Panc1 (cell line): ENCODE measurements at regions not wholly inside any gene's neighbourhood (a gene's known extent, or its start where the extent isn't known, plus 50 kb on each side); places are given as distances from the start of the nearest gene placed in this dataset.
"Not testable (repeated sequence)": the region's sequence is repeated elsewhere in the genome, so short reads cannot be mapped to it uniquely, and the experiment has no call there.

Source experiments
- ATAC-seq: fragments of 200-7000 bp; cut with Tn5 transposase; 2 replicates; pipeline ENCODE4 v1.9.1; 2020; ENCODE audit warnings: mild to moderate bottlenecking, moderate library complexity
- BruUV-seq: library from RNA; stranded (reverse); fragments of 400-500 nt; replicated peaks from 2 replicates; lab custom pipeline; 2021; lab: Mats Ljungman, UMichigan
- CTCF ChIA-PET: fragments of 300-600 bp; sonication (Branson Sonifier 250); formaldehyde crosslinking; loops from one replicate; lab custom pipeline; 2022; ENCODE audit warnings: antibody characterized with exemption; lab: Charles Lee
- POLR2A ChIA-PET: fragments of 300-600 bp; sonication (Branson Sonifier 250); formaldehyde crosslinking; loops from one replicate; lab custom pipeline; 2022; ENCODE audit warnings: antibody characterized with exemption; lab: Charles Lee
- DNase-seq: peaks from one replicate; pipeline ENCODE4 v3.0.0-alpha.2; 2010; ENCODE audit warnings: low read depth, low spot score
- H3K27ac ChIP-seq: 2 replicates; pipeline ENCODE4 v1.5.1; 2011; ENCODE audit warnings: mild to moderate bottlenecking, low read length, inconsistent platforms
- H3K27me3 ChIP-seq: fragments of 200-500 bp; sonication (Bioruptor generic); 2 replicates; pipeline ENCODE4 v1.6.0; 2014; ENCODE audit warnings: low read length, inconsistent platforms; ENCODE audit not compliant: control insufficient read depth, insufficient read depth
- H3K36me3 ChIP-seq: fragments of 200-500 bp; sonication (Bioruptor generic); 2 replicates; pipeline ENCODE4 v1.5.1; 2014; ENCODE audit warnings: inconsistent platforms, mild to moderate bottlenecking, low read length, moderate library complexity; ENCODE audit not compliant: control insufficient read depth, insufficient read depth
- H3K4me1 ChIP-seq: 2 replicates; pipeline ENCODE4 v1.5.1; 2011; ENCODE audit warnings: inconsistent platforms, mild to moderate bottlenecking, low read length, moderate library complexity; ENCODE audit not compliant: control insufficient read depth, insufficient read depth
- H3K4me3 ChIP-seq, 2 experiments: 2 replicates each; pipeline ENCODE4 v1.5.1; 2011 to 2012; ENCODE audit warnings: low read depth in 2 of 2, low read length in 2 of 2, mild to moderate bottlenecking in 2 of 2, inconsistent platforms in 1 of 2, moderate library complexity in 1 of 2
- H3K9me3 ChIP-seq: fragments of 200-500 bp; sonication (Bioruptor generic); 2 replicates; pipeline ENCODE4 v1.5.1; 2014; ENCODE audit warnings: low read depth, mild to moderate bottlenecking, inconsistent platforms, low read length, moderate library complexity; ENCODE audit not compliant: control insufficient read depth, insufficient read depth
- POLR2AphosphoS5 ChIP-seq: IDR thresholded peaks from 2 replicates; pipeline ENCODE4 v1.6.1; 2012; ENCODE audit warnings: mild to moderate bottlenecking, low read depth, low read length, moderate library complexity
- SIN3A ChIP-seq: IDR thresholded peaks from 2 replicates; pipeline ENCODE4 v1.6.1; 2012; ENCODE audit warnings: low read depth, mild to moderate bottlenecking, low read length, moderate library complexity, borderline replicate concordance; ENCODE audit not compliant: insufficient read depth
- TCF7L2 ChIP-seq: IDR thresholded peaks from 2 replicates; pipeline ENCODE4 v1.6.1; 2011; ENCODE audit warnings: mild to moderate bottlenecking, low read depth, low read length, inconsistent platforms
- in situ Hi-C: cut with HindIII; loops from 2 replicates; pipeline ENCODE4 v1.10.0; 2016; ENCODE audit warnings: low sequenced_read_pairs, low pct_unique_long_range_greater_than_20kb
- intact Hi-C: fragments of 100-400 bp; cut with micrococcal nuclease; formaldehyde crosslinking; loops from one replicate; pipeline ENCODE4 v1.10.0; 2022; ENCODE audit not compliant: unreplicated experiment
- TF ChIP-seq, protein P1 (sequence below): fragments of 450-650 bp; IDR thresholded peaks from 2 replicates; pipeline ENCODE4 v1.5.1; 2017; ENCODE audit warnings: mild to moderate bottlenecking
- TF ChIP-seq, protein P2 (sequence below), 2 experiments: IDR thresholded peaks; 2 replicates each; pipeline ENCODE4 v1.6.1; 2011 to 2012; ENCODE audit warnings: low read depth in 2 of 2, control low read depth in 1 of 2, low read length in 1 of 2, mild to moderate bottlenecking in 1 of 2, moderate library complexity in 1 of 2; ENCODE audit not compliant: insufficient read depth in 1 of 2

DNA sequence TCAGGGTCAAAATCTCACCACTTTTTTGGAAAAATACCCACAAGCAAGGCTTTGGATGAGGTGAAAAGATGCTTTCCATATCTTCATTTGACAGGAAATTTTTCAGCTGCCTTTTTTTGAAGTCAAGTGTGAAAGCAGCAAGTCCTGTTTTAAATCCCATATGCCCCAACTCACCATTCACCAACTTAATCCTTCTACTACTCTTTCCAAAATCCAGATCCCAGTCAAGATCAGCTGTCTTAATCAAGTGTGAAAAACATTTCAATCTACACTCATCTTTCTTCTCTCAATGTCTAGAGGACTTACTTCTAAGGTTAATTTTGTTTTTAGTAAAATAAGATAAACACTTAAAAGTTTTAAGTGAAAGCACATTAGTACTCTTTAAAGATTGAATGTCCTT, 128.4 kb upstream of the CEP126 start:
- in situ Hi-C loops (no loop called here), intact Hi-C loops (no loop called here)
- no peaks in the 10 kb centered on the region for H3K4me1 ChIP-seq
- H3K27ac ChIP-seq, result no peak overlapping the region
- POLR2A ChIA-PET, result no interaction called here
- CTCF ChIA-PET, result no interaction called here
- no peaks in the 10 kb centered on the region for H3K27me3 ChIP-seq
- H3K4me3 ChIP-seq, result no peak overlapping the region
- no peak for TF ChIP-seq POLR2AphosphoS5
- TF ChIP-seq TCF7L2, result no peak
- TF ChIP-seq, protein P1, sequence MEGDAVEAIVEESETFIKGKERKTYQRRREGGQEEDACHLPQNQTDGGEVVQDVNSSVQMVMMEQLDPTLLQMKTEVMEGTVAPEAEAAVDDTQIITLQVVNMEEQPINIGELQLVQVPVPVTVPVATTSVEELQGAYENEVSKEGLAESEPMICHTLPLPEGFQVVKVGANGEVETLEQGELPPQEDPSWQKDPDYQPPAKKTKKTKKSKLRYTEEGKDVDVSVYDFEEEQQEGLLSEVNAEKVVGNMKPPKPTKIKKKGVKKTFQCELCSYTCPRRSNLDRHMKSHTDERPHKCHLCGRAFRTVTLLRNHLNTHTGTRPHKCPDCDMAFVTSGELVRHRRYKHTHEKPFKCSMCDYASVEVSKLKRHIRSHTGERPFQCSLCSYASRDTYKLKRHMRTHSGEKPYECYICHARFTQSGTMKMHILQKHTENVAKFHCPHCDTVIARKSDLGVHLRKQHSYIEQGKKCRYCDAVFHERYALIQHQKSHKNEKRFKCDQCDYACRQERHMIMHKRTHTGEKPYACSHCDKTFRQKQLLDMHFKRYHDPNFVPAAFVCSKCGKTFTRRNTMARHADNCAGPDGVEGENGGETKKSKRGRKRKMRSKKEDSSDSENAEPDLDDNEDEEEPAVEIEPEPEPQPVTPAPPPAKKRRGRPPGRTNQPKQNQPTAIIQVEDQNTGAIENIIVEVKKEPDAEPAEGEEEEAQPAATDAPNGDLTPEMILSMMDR, result no peak
- TF ChIP-seq, protein P2, sequence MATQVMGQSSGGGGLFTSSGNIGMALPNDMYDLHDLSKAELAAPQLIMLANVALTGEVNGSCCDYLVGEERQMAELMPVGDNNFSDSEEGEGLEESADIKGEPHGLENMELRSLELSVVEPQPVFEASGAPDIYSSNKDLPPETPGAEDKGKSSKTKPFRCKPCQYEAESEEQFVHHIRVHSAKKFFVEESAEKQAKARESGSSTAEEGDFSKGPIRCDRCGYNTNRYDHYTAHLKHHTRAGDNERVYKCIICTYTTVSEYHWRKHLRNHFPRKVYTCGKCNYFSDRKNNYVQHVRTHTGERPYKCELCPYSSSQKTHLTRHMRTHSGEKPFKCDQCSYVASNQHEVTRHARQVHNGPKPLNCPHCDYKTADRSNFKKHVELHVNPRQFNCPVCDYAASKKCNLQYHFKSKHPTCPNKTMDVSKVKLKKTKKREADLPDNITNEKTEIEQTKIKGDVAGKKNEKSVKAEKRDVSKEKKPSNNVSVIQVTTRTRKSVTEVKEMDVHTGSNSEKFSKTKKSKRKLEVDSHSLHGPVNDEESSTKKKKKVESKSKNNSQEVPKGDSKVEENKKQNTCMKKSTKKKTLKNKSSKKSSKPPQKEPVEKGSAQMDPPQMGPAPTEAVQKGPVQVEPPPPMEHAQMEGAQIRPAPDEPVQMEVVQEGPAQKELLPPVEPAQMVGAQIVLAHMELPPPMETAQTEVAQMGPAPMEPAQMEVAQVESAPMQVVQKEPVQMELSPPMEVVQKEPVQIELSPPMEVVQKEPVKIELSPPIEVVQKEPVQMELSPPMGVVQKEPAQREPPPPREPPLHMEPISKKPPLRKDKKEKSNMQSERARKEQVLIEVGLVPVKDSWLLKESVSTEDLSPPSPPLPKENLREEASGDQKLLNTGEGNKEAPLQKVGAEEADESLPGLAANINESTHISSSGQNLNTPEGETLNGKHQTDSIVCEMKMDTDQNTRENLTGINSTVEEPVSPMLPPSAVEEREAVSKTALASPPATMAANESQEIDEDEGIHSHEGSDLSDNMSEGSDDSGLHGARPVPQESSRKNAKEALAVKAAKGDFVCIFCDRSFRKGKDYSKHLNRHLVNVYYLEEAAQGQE (IDR thresholded peaks at IDR 0.05; ENCODE audit: insufficient read depth in 1 of 2, low read depth in 2 of 2, low read length in 1 of 2), result no peak
- no peak for TF ChIP-seq SIN3A
- no peak for ATAC-seq
- no peaks in the 10 kb centered on the region for H3K9me3 ChIP-seq
- no TSS peak for BruUV-seq
- H3K36me3 ChIP-seq, result no peaks in the 10 kb centered on the region
- no peak for DNase-seq

DNA sequence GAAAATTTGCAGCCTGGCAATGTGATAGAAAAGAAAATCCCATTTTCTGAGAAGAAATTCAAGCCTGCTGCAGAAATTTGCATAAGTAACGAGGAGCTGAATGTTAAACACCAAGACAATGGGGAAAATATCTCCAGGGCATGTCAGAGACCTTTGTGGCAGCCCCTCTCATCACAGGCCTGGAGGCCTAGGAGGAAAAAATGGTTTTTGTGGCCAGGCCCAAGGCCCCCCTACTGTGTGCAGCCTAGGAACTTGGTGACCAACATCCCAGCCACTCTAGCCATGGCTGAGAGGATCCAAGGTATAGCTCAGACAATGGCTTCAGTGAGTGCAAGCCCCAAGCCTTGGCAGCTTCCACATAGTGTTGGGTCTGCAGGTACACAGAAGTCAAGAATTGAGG, 135.6 kb upstream of the CEP126 start:
- CTCF ChIA-PET, BruUV-seq, intact Hi-C loops, H3K27ac ChIP-seq, H3K4me3 ChIP-seq, H3K36me3 ChIP-seq, DNase-seq, H3K9me3 ChIP-seq, POLR2A ChIA-PET, H3K4me1 ChIP-seq, in situ Hi-C loops, H3K27me3 ChIP-seq, ATAC-seq: not testable (repeated sequence)

DNA sequence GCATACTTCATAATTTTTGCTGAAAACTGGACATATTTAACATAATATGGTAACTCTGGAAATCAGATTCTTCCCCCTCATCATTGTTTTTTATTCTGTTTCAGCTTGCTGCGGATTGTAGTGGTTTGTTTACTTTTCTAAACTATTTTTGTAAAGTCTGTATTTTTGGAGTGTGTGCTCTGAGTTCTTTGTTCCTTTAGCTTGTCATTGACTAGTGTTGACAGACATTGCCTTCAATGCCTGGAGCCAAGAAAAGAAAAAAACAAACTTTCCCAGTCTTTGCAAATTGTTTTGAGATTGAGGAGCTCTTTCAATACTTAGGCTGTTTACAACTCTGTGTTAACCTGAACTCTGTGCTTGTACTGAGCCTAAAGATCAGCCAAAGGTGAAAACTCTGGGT, 137.3 kb upstream of the CEP126 start:
- POLR2A ChIA-PET, result no interaction called here

More for the DNA sequence above, 137.3 kb upstream of the CEP126 start:
- no TSS peak for BruUV-seq
- no peak for TF ChIP-seq SIN3A
- TF ChIP-seq, protein P2 (IDR thresholded peaks at IDR 0.05; ENCODE audit: insufficient read depth in 1 of 2, low read depth in 2 of 2, low read length in 1 of 2), result no peak
- TF ChIP-seq, protein P1, result no peak
- no peak for TF ChIP-seq POLR2AphosphoS5
- no peak for TF ChIP-seq TCF7L2
- no peaks in the 10 kb centered on the region for H3K4me1 ChIP-seq
- no peak for DNase-seq
- in situ Hi-C loops, result no loop called here
- no peaks in the 10 kb centered on the region for H3K27me3 ChIP-seq
- CTCF ChIA-PET, result no interaction called here
- no peaks in the 10 kb centered on the region for H3K9me3 ChIP-seq
- H3K27ac ChIP-seq, result no peak overlapping the region
- ATAC-seq, result no peak
- no peaks in the 10 kb centered on the region for H3K36me3 ChIP-seq
- no peak overlapping the region for H3K4me3 ChIP-seq
- intact Hi-C loops, result no loop called here
